ENCODE measurements at regions not wholly inside any gene's neighbourhood (a gene's known extent, or its start where the extent isn't known, plus 50 kb on each side); places are given as distances from the start of the nearest gene placed in this dataset.
"Not testable (repeated sequence)": the region's sequence is repeated elsewhere in the genome, so short reads cannot be mapped to it uniquely, and the experiment has no call there.

DNA sequence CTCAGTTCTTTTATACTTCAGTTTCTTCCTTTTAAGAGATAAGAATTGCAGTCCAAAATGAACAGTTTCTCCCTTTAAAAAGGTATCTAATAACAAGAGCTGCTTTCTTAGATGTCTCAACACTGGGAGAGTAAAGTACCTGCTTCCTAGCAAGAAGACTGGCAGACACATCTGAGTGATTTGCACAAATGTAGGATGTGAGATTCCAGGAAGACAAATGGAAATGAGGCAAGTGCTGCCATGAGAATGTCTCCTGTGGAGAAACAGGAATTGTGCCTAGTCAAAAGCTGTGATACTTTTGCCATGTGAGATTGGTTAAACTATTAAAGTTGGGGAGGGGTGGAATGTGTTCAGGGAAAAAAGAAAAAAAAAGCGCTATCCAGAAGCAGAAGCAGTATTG is 159.1 kb downstream of the HTR1A start:
- no peaks in the 10 kb centered on the region for H3K36me3 Mint-ChIP-seq
- no peak overlapping the region for H3K4me3 Mint-ChIP-seq
- Histone ChIP-seq H3K27me3 (ENCODE audit: control insufficient read depth, insufficient read depth, low read length) (no peaks in the 10 kb centered on the region), H3K9me3 (ENCODE audit: control insufficient read depth in 2 of 2, low read length in 2 of 2) (no peaks in the 10 kb centered on the region), H3K27ac (ENCODE audit: insufficient read depth, low read length, poor library complexity, severe bottlenecking) (no peak overlapping the region), H3K4me3 (ENCODE audit: low read depth, low read length) (no peak overlapping the region), H3K4me1 (ENCODE audit: control insufficient read depth, insufficient read depth, low read length, poor library complexity, severe bottlenecking) (no peaks in the 10 kb centered on the region), H3K36me3 (ENCODE audit: control insufficient read depth, insufficient read depth, low read length) (no peaks in the 10 kb centered on the region)
- no peaks in the 10 kb centered on the region for H3K27me3 Mint-ChIP-seq
- ATAC-seq (ENCODE audit: low read depth in 2 of 2) (no peak), DNase-seq (no peak)
- H3K9me3 Mint-ChIP-seq = peaks cover 0 to 11% (median 0%) of the 10 kb centered on the region in 7 donors
- no peaks in the 10 kb centered on the region for H3K4me1 Mint-ChIP-seq
- no peak overlapping the region for H3K27ac Mint-ChIP-seq

DNA sequence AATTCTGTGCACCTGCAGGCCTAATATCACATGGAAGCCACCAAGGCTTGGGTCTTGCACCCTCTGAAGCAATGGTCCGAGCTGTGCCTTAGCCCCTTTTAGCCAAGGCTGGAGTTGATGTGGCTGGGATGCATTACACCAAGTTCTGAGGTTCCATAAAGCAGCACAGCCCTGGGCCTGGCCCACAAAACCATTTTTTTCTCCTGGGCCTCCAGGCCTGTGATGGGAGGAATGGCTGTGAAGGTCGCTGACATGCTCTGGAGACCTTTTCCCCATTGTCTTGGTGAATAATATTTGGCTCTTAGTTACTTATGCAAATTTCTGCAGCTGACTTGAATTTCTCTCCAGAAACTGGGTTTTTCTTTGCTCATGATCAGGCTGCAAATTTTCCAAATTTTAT is 167.3 kb downstream of the HTR1A start:
- ATAC-seq (ENCODE audit: low read depth in 2 of 2) (no peak), DNase-seq (no peak)
- H3K4me3 ChIP-seq (ENCODE audit: low read depth, low read length) = no peak overlapping the region
- H3K4me1 ChIP-seq (ENCODE audit: control insufficient read depth, insufficient read depth, low read length, poor library complexity, severe bottlenecking) = no peaks in the 10 kb centered on the region
- Mint-ChIP-seq H3K27me3 (no peaks in the 10 kb centered on the region), H3K36me3 (no peaks in the 10 kb centered on the region), H3K9me3 (peaks cover 2 to 26% (median 10%) of the 10 kb centered on the region in 7 donors), H3K4me3 (no peak overlapping the region), H3K4me1 (no peaks in the 10 kb centered on the region), H3K27ac (no peak overlapping the region)
- no peak overlapping the region for H3K27ac ChIP-seq (ENCODE audit: insufficient read depth, low read length, poor library complexity, severe bottlenecking)
- no peaks in the 10 kb centered on the region for H3K36me3 ChIP-seq (ENCODE audit: control insufficient read depth, insufficient read depth, low read length)
- peaks cover 2 to 6% of the 10 kb centered on the region in 2 experiments for H3K9me3 ChIP-seq (ENCODE audit: control insufficient read depth in 2 of 2, low read length in 2 of 2)
- no peaks in the 10 kb centered on the region for H3K27me3 ChIP-seq (ENCODE audit: control insufficient read depth, insufficient read depth, low read length)

DNA sequence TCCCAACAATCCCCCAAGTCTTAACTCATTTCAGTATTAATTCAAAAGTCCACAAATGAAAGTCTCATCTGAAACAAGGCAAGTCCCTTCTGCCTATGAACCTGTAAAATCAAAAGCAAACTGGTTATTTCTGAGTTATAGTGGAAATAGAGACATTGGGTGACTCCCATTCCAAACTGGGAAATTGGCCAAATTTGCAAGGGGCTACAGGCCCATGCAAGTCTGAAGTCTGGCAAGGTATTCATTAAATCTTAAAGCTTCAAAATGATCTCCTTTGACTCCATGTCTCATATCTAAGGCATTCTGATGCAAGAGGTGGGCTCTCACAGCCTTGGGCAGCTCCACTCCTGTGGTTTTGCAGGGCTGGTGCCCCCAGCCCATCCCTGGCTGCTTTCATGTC is 167.9 kb downstream of the HTR1A start:
- Mint-ChIP-seq H3K4me1 (no peaks in the 10 kb centered on the region), H3K27me3 (no peaks in the 10 kb centered on the region), H3K9me3 (peaks cover 3 to 24% (median 12%) of the 10 kb centered on the region in 7 donors), H3K27ac (no peak overlapping the region), H3K36me3 (no peaks in the 10 kb centered on the region), H3K4me3 (no peak overlapping the region)
- Histone ChIP-seq H3K27me3 (ENCODE audit: control insufficient read depth, insufficient read depth, low read length) (no peaks in the 10 kb centered on the region), H3K9me3 (ENCODE audit: control insufficient read depth in 2 of 2, low read length in 2 of 2) (peaks cover 2 to 6% of the 10 kb centered on the region in 2 experiments), H3K36me3 (ENCODE audit: control insufficient read depth, insufficient read depth, low read length) (no peaks in the 10 kb centered on the region), H3K4me1 (ENCODE audit: control insufficient read depth, insufficient read depth, low read length, poor library complexity, severe bottlenecking) (no peaks in the 10 kb centered on the region), H3K4me3 (ENCODE audit: low read depth, low read length) (no peak overlapping the region), H3K27ac (ENCODE audit: insufficient read depth, low read length, poor library complexity, severe bottlenecking) (no peak overlapping the region)
- DNase-seq = no peak
- ATAC-seq (ENCODE audit: low read depth in 2 of 2) = no peak

GRCh38 chr5:63774939-63775338 is 187.3 kb downstream of the HTR1A start:
- Mint-ChIP-seq H3K36me3 (no peaks in the 10 kb centered on the region), H3K27ac (no peak overlapping the region), H3K4me1 (no peaks in the 10 kb centered on the region), H3K9me3 (peaks cover 2 to 8% (median 5%) of the 10 kb centered on the region in 7 donors), H3K27me3 (no peaks in the 10 kb centered on the region), H3K4me3 (no peak overlapping the region)
- no peak for ATAC-seq (ENCODE audit: low read depth in 2 of 2)
- Histone ChIP-seq H3K4me1 (ENCODE audit: control insufficient read depth, insufficient read depth, low read length, poor library complexity, severe bottlenecking) (no peaks in the 10 kb centered on the region), H3K27me3 (ENCODE audit: control insufficient read depth, insufficient read depth, low read length) (no peaks in the 10 kb centered on the region), H3K27ac (ENCODE audit: insufficient read depth, low read length, poor library complexity, severe bottlenecking) (no peak overlapping the region), H3K9me3 (ENCODE audit: control insufficient read depth in 2 of 2, low read length in 2 of 2) (no peaks in the 10 kb centered on the region), H3K4me3 (ENCODE audit: low read depth, low read length) (no peak overlapping the region), H3K36me3 (ENCODE audit: control insufficient read depth, insufficient read depth, low read length) (no peaks in the 10 kb centered on the region)
- DNase-seq = no peak

- no peaks in the 10 kb centered on the region for H3K4me1 Mint-ChIP-seq
- Histone ChIP-seq H3K36me3 (ENCODE audit: control insufficient read depth, insufficient read depth, low read length) (no peaks in the 10 kb centered on the region), H3K4me3 (ENCODE audit: low read depth, low read length) (no peak overlapping the region), H3K27me3 (ENCODE audit: control insufficient read depth, insufficient read depth, low read length) (no peaks in the 10 kb centered on the region), H3K27ac (ENCODE audit: insufficient read depth, low read length, poor library complexity, severe bottlenecking) (no peak overlapping the region), H3K4me1 (ENCODE audit: control insufficient read depth, insufficient read depth, low read length, poor library complexity, severe bottlenecking) (no peaks in the 10 kb centered on the region), H3K9me3 (ENCODE audit: control insufficient read depth in 2 of 2, low read length in 2 of 2) (no peaks in the 10 kb centered on the region)
- H3K27me3 Mint-ChIP-seq = no peaks in the 10 kb centered on the region
- no peak for ATAC-seq (ENCODE audit: low read depth in 2 of 2)
- no peak for DNase-seq
- H3K9me3 Mint-ChIP-seq = peaks cover 0 to 15% (median 4%) of the 10 kb centered on the region in 7 donors
- H3K36me3 Mint-ChIP-seq = no peaks in the 10 kb centered on the region
- H3K27ac Mint-ChIP-seq = no peak overlapping the region
- no peak overlapping the region for H3K4me3 Mint-ChIP-seq
Observed at GRCh38 chr5:63768221-63768620, 194.0 kb downstream of the HTR1A start.

DNA sequence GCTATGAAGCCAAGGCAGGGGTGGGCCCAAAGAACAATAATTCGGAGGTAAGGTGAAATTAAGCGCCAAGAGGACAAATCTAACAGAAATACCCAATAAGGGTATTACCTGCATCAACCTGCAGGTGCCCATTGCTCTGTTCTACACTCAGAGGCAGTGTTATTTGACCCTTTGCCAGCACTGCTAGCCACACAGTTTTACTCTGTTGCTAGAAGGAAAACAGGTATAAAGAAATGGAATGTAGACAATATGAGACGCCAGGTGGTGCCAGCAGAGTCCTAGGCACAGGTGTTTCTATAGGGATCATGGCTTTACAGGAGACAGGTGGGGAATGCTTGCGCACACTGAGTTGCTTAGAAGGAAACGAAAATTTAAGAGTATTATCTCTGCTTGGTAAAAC is 201.3 kb downstream of the HTR1A start:
- Mint-ChIP-seq H3K4me1 (no peaks in the 10 kb centered on the region), H3K27ac (no peak overlapping the region), H3K4me3 (no peak overlapping the region), H3K9me3 (peaks cover 0 to 12% (median 5%) of the 10 kb centered on the region in 7 donors), H3K36me3 (no peaks in the 10 kb centered on the region), H3K27me3 (no peaks in the 10 kb centered on the region)
- no peak overlapping the region for H3K4me3 ChIP-seq (ENCODE audit: low read depth, low read length)
- no peak for DNase-seq
- no peaks in the 10 kb centered on the region for H3K36me3 ChIP-seq (ENCODE audit: control insufficient read depth, insufficient read depth, low read length)
- no peak overlapping the region for H3K27ac ChIP-seq (ENCODE audit: insufficient read depth, low read length, poor library complexity, severe bottlenecking)
- no peaks in the 10 kb centered on the region for H3K4me1 ChIP-seq (ENCODE audit: control insufficient read depth, insufficient read depth, low read length, poor library complexity, severe bottlenecking)
- H3K27me3 ChIP-seq (ENCODE audit: control insufficient read depth, insufficient read depth, low read length) = no peaks in the 10 kb centered on the region
- no peaks in the 10 kb centered on the region for H3K9me3 ChIP-seq (ENCODE audit: control insufficient read depth in 2 of 2, low read length in 2 of 2)
- no peak for ATAC-seq (ENCODE audit: low read depth in 2 of 2)

- H3K27me3 ChIP-seq (ENCODE audit: control insufficient read depth, insufficient read depth, low read length) = no peaks in the 10 kb centered on the region
- H3K27ac Mint-ChIP-seq = no peak overlapping the region
- no peaks in the 10 kb centered on the region for H3K36me3 ChIP-seq (ENCODE audit: control insufficient read depth, insufficient read depth, low read length)
- DNase-seq (no peak), ATAC-seq (ENCODE audit: low read depth in 2 of 2) (no peak)
- H3K36me3 Mint-ChIP-seq = no peaks in the 10 kb centered on the region
- no peaks in the 10 kb centered on the region for H3K4me1 ChIP-seq (ENCODE audit: control insufficient read depth, insufficient read depth, low read length, poor library complexity, severe bottlenecking)
- H3K4me1 Mint-ChIP-seq = no peaks in the 10 kb centered on the region
- H3K27me3 Mint-ChIP-seq = no peaks in the 10 kb centered on the region
- no peaks in the 10 kb centered on the region for H3K9me3 ChIP-seq (ENCODE audit: control insufficient read depth in 2 of 2, low read length in 2 of 2)
- H3K27ac ChIP-seq (ENCODE audit: insufficient read depth, low read length, poor library complexity, severe bottlenecking) = no peak overlapping the region
- H3K4me3 Mint-ChIP-seq = no peak overlapping the region
- no peak overlapping the region for H3K4me3 ChIP-seq (ENCODE audit: low read depth, low read length)
- peaks cover 1 to 15% (median 6%) of the 10 kb centered on the region in 7 donors for H3K9me3 Mint-ChIP-seq
Observed at GRCh38 chr5:63743096-63743798, 219.0 kb downstream of the HTR1A start.

DNA sequence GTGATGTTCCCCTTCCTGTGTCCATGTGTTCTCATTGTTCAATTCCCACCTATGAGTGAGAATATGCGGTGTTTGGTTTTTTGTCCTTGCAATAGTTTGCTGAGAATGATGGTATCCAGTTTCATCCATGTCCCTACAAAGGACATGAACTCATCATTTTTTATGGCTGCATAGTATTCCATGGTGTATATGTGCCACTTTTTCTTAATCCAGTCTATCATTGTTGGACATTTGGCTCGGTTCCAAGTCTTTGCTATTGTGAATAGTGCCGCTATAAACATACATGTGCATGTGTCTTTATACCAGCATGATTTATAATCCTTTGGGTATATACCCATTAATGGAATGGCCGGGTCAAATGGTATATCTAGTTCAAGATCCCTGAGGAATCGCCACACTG is 229.4 kb downstream of the HTR1A start:
- not testable (repeated sequence) for H3K36me3 Mint-ChIP-seq; H3K36me3 ChIP-seq (ENCODE audit: control insufficient read depth, insufficient read depth, low read length); H3K4me3 ChIP-seq (ENCODE audit: low read depth, low read length); H3K27me3 ChIP-seq (ENCODE audit: control insufficient read depth, insufficient read depth, low read length); H3K9me3 ChIP-seq (ENCODE audit: control insufficient read depth in 2 of 2, low read length in 2 of 2); H3K27me3 Mint-ChIP-seq; H3K4me1 Mint-ChIP-seq; H3K4me1 ChIP-seq (ENCODE audit: control insufficient read depth, insufficient read depth, low read length, poor library complexity, severe bottlenecking); ATAC-seq (ENCODE audit: low read depth in 2 of 2); DNase-seq; H3K27ac Mint-ChIP-seq; H3K27ac ChIP-seq (ENCODE audit: insufficient read depth, low read length, poor library complexity, severe bottlenecking); H3K4me3 Mint-ChIP-seq
- H3K9me3 Mint-ChIP-seq = peaks cover 4 to 20% (median 8%) of the 10 kb centered on the region in 7 donors
